ENCODE measurements at regions not wholly inside any gene's neighbourhood (a gene's known extent, or its start where the extent isn't known, plus 50 kb on each side); places are given as distances from the start of the nearest gene placed in this dataset.

GRCh38 chr6:146903451-146903850, 300.8 kb upstream of the STXBP5 start:
- no peak for DNase-seq (ENCODE audit: low read depth, low spot score)

GRCh38 chr6:146904596-146904995, 299.6 kb upstream of the STXBP5 start:
- DNase-seq (ENCODE audit: low read depth, low spot score) = no peak

- no peak for DNase-seq (ENCODE audit: low read depth, low spot score)
These were observed 299.0 kb upstream of the STXBP5 start for GRCh38 chr6:146905181-146905704.

GRCh38 chr6:146908786-146909185, 295.4 kb upstream of the STXBP5 start:
- DNase-seq (ENCODE audit: low read depth, low spot score) = no peak

- no peak for DNase-seq (ENCODE audit: low read depth, low spot score)
These were observed 294.8 kb upstream of the STXBP5 start for GRCh38 chr6:146909376-146909775.

GRCh38 chr6:146909886-146910285, 294.3 kb upstream of the STXBP5 start:
- no peak for DNase-seq (ENCODE audit: low read depth, low spot score)

GRCh38 chr6:146910611-146911010, 293.6 kb upstream of the STXBP5 start:
- no peak for DNase-seq (ENCODE audit: low read depth, low spot score)

- DNase-seq (ENCODE audit: low read depth, low spot score) = no peak
These were observed 292.5 kb upstream of the STXBP5 start for GRCh38 chr6:146911635-146912215.

GRCh38 chr6:146912730-146913685, 291.2 kb upstream of the STXBP5 start:
- no peak for DNase-seq (ENCODE audit: low read depth, low spot score)

GRCh38 chr6:146913842-146914488, 290.3 kb upstream of the STXBP5 start:
- DNase-seq (ENCODE audit: low read depth, low spot score) = peak; percentile 95

- peak; percentile 82 for DNase-seq (ENCODE audit: low read depth, low spot score)
These were observed 289.4 kb upstream of the STXBP5 start for GRCh38 chr6:146914489-146915483.

- no peak for DNase-seq (ENCODE audit: low read depth, low spot score)
These were observed 288.5 kb upstream of the STXBP5 start for GRCh38 chr6:146915671-146916127.

- no peak for DNase-seq (ENCODE audit: low read depth, low spot score)
These were observed 287.7 kb upstream of the STXBP5 start for GRCh38 chr6:146916435-146917025.

GRCh38 chr6:146917182-146917581, 287.0 kb upstream of the STXBP5 start:
- DNase-seq (ENCODE audit: low read depth, low spot score) = no peak

GRCh38 chr6:146917979-146918378, 286.2 kb upstream of the STXBP5 start:
- no peak for DNase-seq (ENCODE audit: low read depth, low spot score)

GRCh38 chr6:146919017-146919416, 285.2 kb upstream of the STXBP5 start:
- DNase-seq (ENCODE audit: low read depth, low spot score) = no peak

- DNase-seq (ENCODE audit: low read depth, low spot score) = no peak
These were observed 280.9 kb upstream of the STXBP5 start for GRCh38 chr6:146923205-146923833.

- no peak for DNase-seq (ENCODE audit: low read depth, low spot score)
These were observed 278.4 kb upstream of the STXBP5 start for GRCh38 chr6:146925846-146926245.

- no peak for DNase-seq (ENCODE audit: low read depth, low spot score)
These were observed 275.7 kb upstream of the STXBP5 start for GRCh38 chr6:146928503-146928902.

- no peak for DNase-seq (ENCODE audit: low read depth, low spot score)
These were observed 273.0 kb upstream of the STXBP5 start for GRCh38 chr6:146931214-146931613.
